Mucosa of stomach (tissue), 1 donor: ENCODE measurements at regions not wholly inside any gene's neighbourhood (a gene's known extent, or its start where the extent isn't known, plus 50 kb on each side); places are given as distances from the start of the nearest gene placed in this dataset.

Source experiments
- H3K27me3 ChIP-seq: one replicate; pipeline ENCODE4 v1.7.0; 2013; ENCODE audit warnings: mild to moderate bottlenecking, low read length; ENCODE audit not compliant: control insufficient read depth, insufficient read depth
- H3K36me3 ChIP-seq: one replicate; pipeline ENCODE4 v1.7.0; 2013; ENCODE audit warnings: low read length; ENCODE audit not compliant: control insufficient read depth, insufficient read depth
- H3K4me1 ChIP-seq: one replicate; pipeline ENCODE4 v1.7.0; 2013; ENCODE audit warnings: mild to moderate bottlenecking, low read length; ENCODE audit not compliant: control insufficient read depth, insufficient read depth
- H3K4me3 ChIP-seq: one replicate; pipeline ENCODE4 v1.7.0; 2013; ENCODE audit warnings: low read length
- H3K9ac ChIP-seq: one replicate; pipeline ENCODE4 v1.7.0; 2013; ENCODE audit warnings: mild to moderate bottlenecking, low read length, moderate library complexity
- H3K9me3 ChIP-seq: one replicate; pipeline ENCODE4 v1.7.0; 2013; ENCODE audit warnings: mild to moderate bottlenecking, low read length, moderate library complexity; ENCODE audit not compliant: control insufficient read depth
- donor health status: Pancreatic carcinoma.

DNA sequence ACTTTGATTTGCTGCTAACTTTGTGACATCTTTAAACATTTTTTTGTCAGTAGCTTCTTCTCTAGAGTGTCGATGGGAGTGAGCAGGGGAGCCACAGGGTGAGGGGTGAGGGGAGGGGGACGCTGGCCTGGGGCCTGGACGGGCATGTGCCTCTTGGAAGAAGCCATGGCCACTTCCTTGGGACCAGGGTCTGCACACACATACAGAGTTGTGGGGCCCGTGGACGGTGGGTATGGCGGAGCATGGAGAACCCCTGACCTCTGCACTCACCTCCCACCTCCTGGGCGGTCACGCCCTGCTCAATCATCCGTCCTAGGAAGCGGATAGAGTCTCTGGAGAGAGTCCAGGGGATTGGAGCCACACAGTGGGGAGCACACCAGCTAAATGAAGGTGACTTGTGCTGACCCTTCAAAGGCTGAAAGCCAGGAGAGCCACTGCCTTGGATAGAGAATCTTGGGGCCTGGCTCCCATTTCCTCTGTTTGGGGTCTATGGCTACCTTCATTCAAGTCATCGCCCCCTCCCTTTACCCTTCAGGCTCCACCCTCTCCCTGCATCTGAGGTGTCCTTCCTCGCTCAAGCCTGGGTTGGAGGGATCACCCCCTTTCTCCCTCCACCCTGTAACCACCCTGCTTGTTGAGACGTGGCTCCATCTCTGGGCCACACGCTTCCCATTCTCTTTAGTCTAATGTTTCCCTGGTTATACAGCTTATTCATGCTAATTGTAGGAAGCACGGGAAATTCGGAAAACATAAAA, 63.9 kb upstream of the HAAO start:
- Histone ChIP-seq H3K9me3 (no peaks in the 10 kb centered on the region), H3K36me3 (no peaks in the 10 kb centered on the region), H3K9ac (no peak overlapping the region), H3K4me1 (no peaks in the 10 kb centered on the region), H3K4me3 (no peak overlapping the region), H3K27me3 (no peaks in the 10 kb centered on the region)

DNA sequence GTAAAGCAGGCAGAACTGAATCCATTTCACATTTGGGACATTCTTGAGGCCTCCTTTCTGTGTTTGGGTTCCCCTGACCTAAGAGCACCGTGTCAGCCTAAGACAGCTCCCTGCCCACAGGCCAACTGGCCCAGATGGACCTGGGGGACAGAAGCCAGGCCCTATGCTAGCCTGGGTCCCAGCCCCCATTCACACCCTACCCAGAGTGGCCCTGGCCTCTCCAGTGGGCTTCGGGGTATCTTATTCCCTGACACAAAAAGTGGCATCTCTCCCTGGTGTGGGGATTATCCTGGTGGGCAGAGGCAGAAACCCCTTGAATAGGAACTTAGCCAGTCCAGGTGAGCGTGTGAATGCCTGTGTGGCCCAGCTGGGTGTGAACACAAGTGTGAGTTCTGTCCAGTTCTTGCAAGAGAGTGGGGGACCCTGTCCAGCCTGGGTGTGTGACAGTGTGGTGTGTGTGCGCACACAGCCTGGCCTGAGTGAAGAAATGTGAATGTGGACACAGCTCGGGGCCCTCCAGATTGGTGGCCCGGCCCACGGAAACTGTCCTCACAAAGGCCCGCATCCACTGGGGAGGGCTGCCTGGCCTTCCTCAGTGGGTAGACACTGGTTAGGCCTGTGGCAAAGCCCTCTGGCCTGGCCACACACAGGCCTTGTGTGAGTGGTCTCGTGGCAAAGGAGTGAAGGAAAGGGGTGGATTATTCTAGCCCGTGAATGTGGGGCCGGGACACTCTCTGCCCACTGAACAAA, 63.0 kb upstream of the HAAO start:
- no peaks in the 10 kb centered on the region for H3K27me3 ChIP-seq
- no peak overlapping the region for H3K4me3 ChIP-seq
- H3K4me1 ChIP-seq = no peaks in the 10 kb centered on the region
- no peaks in the 10 kb centered on the region for H3K9me3 ChIP-seq
- no peaks in the 10 kb centered on the region for H3K36me3 ChIP-seq
- no peak overlapping the region for H3K9ac ChIP-seq

DNA sequence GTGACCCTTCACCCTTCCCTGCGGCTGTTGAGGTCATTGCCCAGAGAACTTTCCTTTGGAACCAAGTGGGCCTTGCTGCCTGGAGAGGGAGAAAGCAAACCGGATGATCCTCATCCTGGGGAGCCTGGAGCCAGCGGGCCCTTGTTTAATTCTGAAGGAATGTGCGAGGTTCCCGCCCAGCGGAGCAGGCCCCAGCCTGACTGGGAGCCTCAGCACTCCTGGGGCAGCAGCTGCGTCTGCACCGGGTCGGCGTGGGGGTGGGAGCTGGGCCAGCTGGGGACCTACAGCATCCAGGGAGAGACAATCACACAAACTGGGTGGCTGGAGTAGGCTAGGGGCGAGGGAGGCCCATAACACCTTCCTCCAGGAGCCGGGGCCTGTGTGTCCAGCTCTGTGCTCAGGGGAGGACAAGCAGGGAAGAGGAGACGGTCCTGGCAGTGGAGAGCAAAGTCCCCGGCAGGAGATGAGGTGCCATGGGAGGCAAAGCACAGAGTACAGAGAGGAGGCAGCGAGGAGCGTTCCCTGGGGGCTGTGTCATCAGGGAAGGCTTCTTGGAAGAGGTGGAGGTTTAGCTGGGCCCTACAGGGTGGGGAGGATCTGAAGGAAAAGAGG, 61.9 kb upstream of the HAAO start:
- Histone ChIP-seq H3K9ac (no peak overlapping the region), H3K4me3 (no peak overlapping the region), H3K27me3 (no peaks in the 10 kb centered on the region), H3K4me1 (no peaks in the 10 kb centered on the region), H3K9me3 (no peaks in the 10 kb centered on the region), H3K36me3 (no peaks in the 10 kb centered on the region)

DNA sequence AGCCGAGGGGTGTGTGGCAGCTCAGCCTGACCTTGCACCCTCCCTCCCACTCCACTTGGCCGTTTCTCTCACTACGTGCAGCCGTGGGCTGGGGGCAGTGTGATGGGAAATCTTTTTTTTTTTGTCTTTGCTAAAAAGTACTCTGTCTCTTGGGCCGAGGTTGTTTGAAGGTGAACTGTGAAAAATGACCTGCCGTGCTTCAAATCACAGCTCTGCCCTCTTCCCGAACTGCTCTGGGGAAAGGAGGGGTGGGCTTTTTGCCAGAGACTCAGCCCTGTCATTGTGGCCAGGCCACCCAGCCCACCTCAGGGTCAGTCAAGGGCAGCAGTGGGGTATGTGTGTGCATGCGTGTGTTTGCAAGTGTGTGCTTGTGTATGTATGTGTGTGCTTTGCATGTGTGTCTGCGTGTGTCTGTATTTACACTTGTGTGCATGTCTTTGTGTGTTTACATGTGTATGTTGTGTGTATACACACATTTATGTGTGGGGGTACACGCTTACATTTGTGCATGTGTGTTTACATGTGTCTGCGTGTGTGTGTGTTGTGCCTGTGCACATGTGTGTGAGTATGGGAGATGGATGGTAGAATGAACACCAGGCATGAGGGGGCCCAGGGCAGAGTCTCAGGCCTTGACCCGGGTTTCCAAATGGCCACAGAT, 61.3 kb upstream of the HAAO start:
- Histone ChIP-seq H3K27me3 (no peaks in the 10 kb centered on the region), H3K9ac (no peak overlapping the region)

DNA sequence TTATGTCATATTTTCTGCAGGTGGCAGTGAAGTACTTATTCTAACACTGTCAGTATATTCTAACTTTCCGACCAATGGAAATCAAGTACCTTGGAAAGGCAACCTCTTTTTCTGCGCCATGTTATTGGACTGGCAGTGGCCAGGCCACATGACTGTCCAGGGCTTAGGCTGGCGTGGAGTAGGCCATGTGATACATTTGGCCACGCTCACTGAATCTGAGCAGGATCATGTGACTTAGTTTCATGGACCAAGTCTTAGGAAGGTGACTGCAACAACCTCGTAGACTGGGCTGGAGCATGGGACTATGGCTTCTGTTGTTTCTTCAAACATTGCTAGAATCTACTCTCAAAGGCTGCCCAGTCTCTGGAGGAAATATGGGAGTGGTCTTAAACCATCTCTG, 60.4 kb upstream of the HAAO start:
- no peaks in the 10 kb centered on the region for H3K4me1 ChIP-seq
- no peaks in the 10 kb centered on the region for H3K9me3 ChIP-seq
- no peaks in the 10 kb centered on the region for H3K27me3 ChIP-seq
- H3K4me3 ChIP-seq = no peak overlapping the region
- no peak overlapping the region for H3K9ac ChIP-seq
- H3K36me3 ChIP-seq = no peaks in the 10 kb centered on the region

More for the DNA sequence above, 61.3 kb upstream of the HAAO start:
- no peak overlapping the region for H3K4me3 ChIP-seq
- H3K9me3 ChIP-seq = no peaks in the 10 kb centered on the region
- H3K4me1 ChIP-seq = no peaks in the 10 kb centered on the region
- no peaks in the 10 kb centered on the region for H3K36me3 ChIP-seq

DNA sequence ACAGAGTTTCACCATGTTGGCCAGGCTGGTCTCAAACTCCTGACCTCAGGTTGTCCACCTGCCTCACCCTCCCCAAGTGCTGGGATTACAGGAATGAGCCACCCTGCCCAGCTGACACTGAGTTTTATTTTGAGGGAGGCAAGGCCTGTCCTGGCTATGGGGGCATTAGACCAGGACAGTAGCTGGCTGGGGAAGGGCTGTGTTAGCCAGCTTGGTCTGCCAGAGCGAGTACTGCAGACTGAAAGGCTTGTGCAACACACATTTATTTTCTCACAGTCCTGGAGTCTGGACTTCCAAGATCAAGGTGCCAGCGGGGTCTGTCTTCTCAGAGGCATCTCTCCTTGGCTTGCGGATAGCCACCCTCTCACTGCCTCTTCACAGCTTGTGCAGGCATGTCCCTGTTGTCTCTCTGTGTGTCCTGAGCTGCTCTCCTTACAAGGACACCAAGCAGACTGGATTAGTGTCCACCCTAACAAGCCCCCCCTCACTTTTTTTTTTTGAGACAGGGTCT, 59.4 kb upstream of the HAAO start:
- Histone ChIP-seq H3K4me3 (no peak overlapping the region), H3K27me3 (no peaks in the 10 kb centered on the region), H3K9ac (no peak overlapping the region), H3K9me3 (no peaks in the 10 kb centered on the region), H3K4me1 (no peaks in the 10 kb centered on the region), H3K36me3 (no peaks in the 10 kb centered on the region)

DNA sequence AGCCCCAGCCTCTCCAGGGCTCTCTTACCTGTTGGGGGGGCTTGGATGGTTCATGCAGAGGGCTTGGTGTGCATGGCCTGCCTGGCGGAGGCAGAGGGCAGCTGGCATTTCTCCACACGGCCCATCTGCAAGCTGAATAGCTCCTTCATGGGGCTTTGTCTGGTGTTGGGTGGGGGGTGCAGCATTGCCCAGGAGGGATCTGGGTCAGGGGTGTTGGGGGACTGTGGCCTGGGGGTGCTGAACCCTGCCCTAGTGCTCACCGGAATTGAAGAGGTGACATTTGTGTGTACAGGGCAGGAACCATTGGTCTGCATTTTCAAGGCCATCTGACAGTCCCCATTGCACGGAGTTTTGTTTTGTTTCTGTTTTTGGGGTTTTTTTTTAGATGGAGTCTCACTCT, 58.8 kb upstream of the HAAO start:
- Histone ChIP-seq H3K4me1 (no peaks in the 10 kb centered on the region), H3K9ac (no peak overlapping the region), H3K36me3 (no peaks in the 10 kb centered on the region), H3K27me3 (no peaks in the 10 kb centered on the region), H3K4me3 (no peak overlapping the region), H3K9me3 (no peaks in the 10 kb centered on the region)

DNA sequence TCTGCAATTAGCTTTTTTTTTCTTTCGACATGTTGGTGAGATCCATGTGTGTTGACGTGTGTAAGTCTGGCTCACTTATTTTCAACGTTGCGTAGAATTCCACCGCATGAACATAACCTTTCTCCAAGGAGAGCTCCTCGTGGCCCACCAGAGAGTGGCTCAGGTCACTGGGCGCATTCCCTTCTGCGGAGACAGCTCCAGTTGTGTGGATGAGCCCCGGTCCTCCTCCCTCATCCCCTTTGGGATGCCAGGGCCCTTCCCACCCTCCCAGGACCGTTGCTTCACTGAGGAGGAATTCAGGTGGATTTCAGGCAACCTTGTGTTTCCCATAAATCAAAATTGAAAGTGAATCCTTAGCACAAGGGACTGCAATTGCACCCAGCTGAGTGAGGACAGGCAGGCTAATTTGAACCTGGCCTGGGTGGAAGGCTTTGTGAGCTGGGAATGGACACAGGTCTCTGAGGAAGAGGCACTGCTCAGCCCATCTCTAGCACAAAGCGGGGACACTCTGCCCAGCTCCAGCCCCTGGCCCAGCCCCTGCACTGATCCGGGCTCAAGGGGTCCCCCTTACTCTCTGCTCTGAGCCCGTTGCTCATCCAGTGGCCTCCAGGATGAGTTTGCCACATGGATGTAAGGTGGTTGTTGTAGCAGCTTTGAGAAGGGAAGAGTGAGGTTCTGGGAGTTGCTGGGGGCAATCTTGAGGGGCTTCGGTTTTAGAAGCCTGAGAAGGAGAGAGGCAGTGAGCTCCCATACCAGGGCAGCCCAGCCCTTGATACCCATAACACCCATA, 57.8 kb upstream of the HAAO start:
- no peaks in the 10 kb centered on the region for H3K36me3 ChIP-seq
- no peak overlapping the region for H3K4me3 ChIP-seq
- H3K9ac ChIP-seq = no peak overlapping the region
- H3K9me3 ChIP-seq = no peaks in the 10 kb centered on the region
- H3K27me3 ChIP-seq = no peaks in the 10 kb centered on the region
- peaks cover 7% of the 10 kb centered on the region for H3K4me1 ChIP-seq

DNA sequence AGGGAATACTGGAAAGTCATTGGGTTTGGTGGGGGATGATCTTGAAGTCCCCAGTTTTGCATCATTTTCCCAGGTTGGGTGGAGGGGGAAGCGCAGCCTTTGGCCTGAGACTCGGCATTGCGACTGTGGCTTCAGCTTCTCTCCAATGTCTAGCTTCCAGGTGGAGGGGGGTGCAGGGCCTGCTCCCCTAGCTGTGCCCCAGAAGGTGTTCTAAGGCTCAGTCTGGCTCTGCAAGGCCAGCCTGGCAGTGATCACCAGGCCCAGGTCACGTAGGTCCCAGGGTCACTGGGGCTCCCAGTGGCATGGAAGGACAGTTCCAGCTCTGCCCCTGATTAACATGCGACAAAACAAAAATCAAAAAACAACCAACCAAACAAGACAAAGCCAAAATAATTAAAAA, 56.9 kb upstream of the HAAO start:
- no peak overlapping the region for H3K9ac ChIP-seq
- H3K27me3 ChIP-seq = no peaks in the 10 kb centered on the region
- no peak overlapping the region for H3K4me3 ChIP-seq
- H3K36me3 ChIP-seq = no peaks in the 10 kb centered on the region
- H3K9me3 ChIP-seq = no peaks in the 10 kb centered on the region
- peaks cover 7% of the 10 kb centered on the region for H3K4me1 ChIP-seq

DNA sequence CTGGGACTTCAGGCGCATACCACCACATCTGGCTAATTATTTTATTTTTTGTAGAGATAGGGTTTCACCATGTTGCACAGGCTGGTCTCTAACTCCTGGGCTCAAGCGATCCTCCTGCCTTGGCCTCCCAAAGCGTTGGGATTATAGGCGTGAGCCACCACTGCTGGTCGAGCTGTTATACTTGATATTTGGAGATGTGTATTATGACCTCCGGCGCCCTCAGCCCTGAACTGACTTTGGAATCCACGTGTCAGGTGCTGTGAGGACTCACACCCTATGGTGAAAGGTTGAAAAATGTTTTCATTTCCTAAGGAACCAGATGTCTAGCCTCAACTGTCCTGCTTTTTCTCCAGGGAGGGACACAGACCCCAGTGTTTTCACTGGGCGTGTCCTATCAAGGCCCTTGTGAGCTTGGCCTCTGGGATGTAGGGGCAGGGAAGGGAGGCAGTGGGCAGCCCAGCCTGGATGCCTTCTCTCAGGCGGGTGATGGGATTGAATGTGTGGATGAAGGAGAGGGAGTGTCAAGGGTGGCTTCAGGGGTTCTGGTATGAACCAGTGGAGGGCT, 56.4 kb upstream of the HAAO start:
- Histone ChIP-seq H3K9ac (no peak overlapping the region), H3K27me3 (no peaks in the 10 kb centered on the region), H3K36me3 (no peaks in the 10 kb centered on the region), H3K4me1 (peaks cover 7% of the 10 kb centered on the region), H3K9me3 (no peaks in the 10 kb centered on the region), H3K4me3 (no peak overlapping the region)

DNA sequence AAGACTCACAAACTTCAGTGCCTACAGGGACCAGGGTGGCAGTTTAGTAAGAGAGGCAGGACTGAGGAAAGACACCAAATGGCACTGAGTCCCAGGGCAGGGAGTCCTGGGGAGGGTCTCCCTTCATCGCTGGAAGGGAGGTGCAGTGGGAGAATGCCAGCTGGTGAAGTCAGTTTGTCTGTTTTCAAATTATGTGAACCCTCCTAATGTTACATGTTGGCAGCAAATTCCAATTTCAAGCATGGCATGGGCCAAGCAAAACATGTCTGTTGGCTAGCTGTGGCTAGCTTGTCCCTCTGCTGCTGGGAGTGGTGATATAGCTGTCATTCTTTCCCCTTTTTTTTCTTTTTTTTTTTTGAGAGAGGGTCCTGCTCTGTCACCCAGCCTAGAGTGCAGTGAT, 55.9 kb upstream of the HAAO start:
- Histone ChIP-seq H3K9ac (no peak overlapping the region), H3K4me3 (no peak overlapping the region), H3K36me3 (no peaks in the 10 kb centered on the region), H3K9me3 (no peaks in the 10 kb centered on the region), H3K4me1 (peaks cover 7% of the 10 kb centered on the region), H3K27me3 (no peaks in the 10 kb centered on the region)
